HG02642 (cell line): ENCODE measurements at regions not wholly inside any gene's neighbourhood (a gene's known extent, or its start where the extent isn't known, plus 50 kb on each side); places are given as distances from the start of the nearest gene placed in this dataset.
A peak's percentile ranks its signal among the peaks of the same experiment; 100 is the strongest.

Experiments
- ATAC-seq: cut with Tn5 transposase; IDR thresholded peaks from one replicate; pipeline ENCODE4 v1.9.1; 2021; ENCODE audit warnings: mild to moderate bottlenecking; ENCODE audit not compliant: unreplicated experiment, poor library complexity

DNA sequence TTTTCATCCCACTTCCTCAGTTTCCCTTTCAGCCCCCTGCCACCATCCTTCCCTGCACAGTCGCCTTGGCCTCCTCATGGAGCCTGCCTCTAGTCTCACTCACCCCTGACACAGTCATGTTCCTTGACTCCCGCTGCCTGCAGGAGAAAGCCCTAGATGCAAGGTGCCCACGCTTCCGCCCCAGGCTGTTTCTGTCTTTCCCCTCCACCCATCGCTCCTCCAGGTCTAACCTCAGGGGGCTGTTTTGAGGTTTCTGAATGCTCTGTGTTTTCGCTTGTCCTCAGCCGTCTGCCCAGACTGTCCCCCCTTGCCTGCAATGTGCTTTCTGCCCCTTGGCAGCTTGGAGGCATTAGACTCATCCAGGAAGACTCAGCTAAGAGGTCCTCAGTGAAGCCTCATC is 89.9 kb downstream of the EMX2 start:
- no peak for ATAC-seq

DNA sequence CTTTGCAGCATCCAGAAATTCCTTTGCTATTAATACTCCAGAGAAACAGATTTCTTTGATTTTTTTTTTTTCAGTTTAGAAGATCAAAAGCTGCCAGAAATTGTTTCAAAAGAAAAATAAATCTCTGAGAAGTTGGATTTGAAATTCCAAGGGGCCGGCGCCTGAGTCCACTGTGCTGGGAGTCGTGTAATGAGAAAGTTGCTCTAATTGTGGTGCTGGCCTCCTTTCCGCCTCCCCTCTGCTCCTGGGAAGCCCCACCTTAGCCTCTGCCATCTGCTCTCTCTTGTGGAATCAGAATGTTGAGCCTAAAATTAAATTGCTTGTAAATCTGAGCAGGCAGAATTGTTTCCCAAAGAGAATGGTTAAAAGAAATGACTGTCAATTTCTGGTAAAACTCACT is 93.3 kb downstream of the EMX2 start:
- ATAC-seq = no peak

DNA sequence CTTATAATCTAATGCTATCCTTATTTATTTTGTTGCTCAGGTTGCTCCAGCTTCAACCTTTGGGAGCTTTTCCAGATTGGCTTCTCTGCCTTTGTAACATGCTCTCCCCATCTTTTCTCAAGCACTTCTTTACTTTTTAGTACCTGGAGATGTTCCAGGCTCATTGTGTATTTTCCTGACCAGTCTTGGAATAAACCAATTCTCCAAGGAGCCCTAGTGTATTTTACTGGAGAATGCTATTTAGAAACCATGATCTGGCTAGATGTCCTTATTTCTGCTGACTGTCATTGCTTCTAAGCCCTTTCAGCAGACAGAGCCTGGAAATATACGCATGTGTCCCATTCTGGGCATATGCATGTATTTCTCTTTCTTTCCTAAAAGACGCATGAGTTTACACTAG is 95.7 kb downstream of the EMX2 start:
- no peak for ATAC-seq

DNA sequence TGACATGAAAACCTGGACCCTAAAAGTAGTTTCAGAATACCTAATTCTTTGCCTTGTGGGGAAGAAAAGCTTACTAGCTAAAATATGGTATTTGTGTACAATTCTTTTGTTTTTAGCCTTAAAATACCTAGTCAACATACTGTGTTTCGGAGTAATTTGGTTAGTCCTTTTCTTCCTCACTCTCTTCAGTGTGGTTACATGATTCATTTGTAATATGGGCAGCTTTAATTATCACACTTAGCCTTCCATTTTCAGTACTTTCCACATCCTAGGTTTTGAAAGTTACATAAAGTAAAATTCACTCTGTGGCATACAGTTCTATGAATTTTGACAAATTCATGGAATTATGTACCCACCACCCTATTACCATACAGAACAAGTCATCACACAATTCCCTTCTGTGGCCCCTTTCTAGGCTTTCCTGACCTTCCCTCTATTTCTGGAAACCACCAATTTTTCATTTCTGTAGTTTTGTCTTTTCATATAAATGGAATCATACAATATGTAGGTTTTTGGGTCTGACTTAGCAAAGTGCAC is 96.2 kb downstream of the EMX2 start:
- no peak for ATAC-seq

DNA sequence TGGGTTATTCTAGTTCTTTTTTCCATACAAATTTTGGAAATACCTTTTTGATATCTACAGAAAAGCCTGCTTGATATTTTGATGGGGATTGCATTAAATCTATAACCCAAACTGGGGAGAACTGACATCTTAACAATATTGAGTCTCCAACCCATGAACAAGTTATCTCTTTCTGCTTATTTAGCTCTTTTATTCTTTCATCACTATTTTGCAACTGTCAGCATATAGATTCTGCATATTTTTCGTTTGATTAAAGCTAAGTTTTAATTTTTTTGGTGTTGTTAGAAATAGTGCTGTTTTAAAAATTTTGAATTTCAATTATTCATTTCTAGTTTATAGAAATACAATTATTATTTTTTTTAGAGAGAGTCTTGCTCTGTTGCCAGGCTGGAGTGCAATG is 97.9 kb downstream of the EMX2 start:
- no peak for ATAC-seq

DNA sequence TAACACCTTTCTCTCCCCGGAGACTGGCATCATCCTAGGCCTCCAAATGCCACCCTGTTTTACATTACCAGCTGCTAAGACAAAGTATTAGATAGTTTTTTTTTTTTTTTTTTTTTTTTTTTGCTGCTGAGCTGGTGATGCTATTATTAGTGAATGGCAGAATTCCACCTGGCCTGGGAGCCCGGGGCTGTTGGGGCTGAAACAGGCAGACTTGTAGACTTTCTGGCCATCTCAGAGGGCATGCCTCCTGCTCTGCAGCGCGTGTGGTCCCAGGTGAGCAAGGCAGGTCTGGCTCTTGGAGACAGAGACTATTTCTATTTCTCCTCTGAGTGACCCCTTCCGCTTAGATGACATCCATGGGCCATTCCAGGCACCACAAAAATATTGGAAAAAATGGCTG is 104.2 kb downstream of the EMX2 start:
- ATAC-seq = no peak

DNA sequence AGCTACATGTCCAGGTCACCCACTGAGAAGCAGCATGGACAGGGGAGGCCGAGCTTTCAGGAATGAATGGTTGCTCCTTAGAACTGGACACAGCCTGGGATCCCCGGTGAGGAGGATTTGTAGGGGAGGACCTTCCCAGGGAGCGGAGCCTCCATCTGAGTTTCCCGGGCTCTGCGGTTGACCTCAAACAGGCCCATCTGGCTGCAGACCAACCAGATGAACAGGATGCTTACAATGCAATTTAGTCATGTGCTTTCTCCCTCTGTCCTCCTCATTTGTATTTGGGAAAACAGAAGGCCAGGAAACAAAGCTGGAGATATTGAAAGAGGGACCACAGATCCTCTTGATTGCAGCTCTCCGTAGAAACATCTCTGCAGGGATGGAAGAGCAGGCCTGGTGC is 104.8 kb downstream of the EMX2 start:
- no peak for ATAC-seq

DNA sequence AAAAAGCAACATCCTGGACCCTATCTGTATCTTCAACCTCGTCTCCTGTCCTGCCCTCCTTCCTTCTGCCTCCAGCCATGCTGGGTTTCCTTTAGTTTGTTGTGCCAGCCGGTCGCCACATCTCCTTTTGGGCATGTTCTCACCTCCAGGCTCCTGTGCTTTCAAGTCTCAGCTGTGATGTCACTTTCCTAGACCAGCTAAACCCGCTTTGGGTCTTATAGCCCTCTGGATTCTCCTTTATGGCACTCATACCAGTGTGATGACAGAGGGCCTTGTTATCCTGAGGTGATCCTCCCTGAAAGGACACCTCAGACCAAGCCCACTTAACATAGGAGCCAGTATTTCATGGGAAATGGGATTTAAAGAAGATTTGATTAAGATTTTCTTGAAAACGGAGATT is 108.6 kb downstream of the EMX2 start:
- ATAC-seq = no peak

DNA sequence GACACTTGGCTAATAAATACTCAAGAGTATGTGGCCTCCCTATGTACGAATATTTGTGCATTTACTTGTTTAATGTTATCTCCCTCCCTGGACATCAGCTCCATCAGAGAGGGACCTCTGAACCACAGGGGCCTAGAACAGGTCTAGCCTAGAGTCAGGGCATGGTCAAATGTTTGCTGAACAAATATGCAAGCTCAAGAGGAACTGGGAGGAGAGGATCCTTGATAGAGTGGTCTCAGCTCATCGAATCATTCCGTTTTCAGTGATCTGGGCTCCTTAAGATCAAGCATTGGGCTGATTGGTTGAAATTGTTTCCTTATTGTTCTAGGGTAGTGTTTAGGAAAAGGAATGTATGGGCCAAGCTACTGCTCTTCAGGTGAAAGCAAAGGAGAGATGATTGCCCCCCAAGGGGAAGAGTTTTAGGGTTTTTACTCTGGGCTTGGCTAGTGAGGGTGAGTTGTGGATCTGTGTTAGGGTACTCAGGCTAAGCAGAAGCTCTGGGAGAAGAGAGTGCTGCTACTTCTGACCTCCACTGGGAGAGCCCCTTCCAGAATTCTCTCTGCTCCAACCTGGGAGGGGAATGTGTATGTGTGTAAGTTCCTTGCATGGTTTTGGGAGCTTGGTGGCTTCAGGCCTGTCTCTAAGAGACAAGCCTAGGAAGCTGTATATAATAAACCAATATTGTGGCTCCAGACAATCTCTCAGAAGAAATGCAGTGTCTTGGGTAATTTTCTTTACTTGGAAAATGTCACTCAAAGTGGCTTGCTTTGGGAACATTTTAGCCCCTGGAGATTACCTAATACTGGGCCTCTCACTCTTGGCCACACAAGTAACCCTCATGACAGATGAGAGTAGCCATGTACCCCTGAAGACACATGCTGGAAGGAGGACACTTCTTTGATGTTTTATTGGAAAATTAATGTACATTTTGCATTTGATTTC is 110.0 kb downstream of the EMX2 start:
- ATAC-seq = peak; percentile 23

DNA sequence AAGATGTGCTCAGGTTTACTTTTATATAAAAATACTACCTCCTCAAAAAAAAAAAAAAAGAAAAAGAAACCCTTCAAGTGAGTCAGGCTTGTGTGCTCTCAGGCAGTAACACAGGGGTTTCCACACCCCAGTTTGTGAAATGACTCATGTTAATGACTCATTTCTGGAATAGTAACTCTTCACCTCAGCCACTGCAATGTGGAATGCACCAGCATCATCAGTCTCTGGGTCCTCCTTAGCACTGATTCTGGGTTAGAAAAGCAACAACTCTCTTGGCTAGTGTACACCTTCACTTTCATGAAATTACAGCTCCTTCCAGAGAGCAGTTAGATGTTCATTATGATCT is 110.6 kb downstream of the EMX2 start:
- ATAC-seq = peak; percentile 85

DNA sequence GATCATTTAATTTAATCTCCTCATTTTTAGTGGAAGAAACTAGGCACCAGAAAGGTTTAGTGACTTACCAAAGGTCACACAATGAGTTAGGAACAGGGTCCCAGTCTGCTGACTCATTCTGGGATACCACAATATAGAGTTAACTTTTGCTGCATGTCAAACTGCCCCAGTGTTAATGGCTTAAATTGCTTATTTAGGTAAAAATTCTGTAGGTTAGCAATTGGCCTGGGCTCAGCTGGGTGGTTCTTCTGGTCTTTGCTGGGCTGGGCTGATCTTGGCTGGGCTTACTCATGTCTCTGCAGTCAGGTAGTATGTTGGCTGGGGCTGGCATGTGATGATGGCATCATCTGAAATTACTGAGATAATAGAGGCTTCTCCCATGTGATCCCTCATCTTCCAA is 111.6 kb downstream of the EMX2 start:
- ATAC-seq = no peak

DNA sequence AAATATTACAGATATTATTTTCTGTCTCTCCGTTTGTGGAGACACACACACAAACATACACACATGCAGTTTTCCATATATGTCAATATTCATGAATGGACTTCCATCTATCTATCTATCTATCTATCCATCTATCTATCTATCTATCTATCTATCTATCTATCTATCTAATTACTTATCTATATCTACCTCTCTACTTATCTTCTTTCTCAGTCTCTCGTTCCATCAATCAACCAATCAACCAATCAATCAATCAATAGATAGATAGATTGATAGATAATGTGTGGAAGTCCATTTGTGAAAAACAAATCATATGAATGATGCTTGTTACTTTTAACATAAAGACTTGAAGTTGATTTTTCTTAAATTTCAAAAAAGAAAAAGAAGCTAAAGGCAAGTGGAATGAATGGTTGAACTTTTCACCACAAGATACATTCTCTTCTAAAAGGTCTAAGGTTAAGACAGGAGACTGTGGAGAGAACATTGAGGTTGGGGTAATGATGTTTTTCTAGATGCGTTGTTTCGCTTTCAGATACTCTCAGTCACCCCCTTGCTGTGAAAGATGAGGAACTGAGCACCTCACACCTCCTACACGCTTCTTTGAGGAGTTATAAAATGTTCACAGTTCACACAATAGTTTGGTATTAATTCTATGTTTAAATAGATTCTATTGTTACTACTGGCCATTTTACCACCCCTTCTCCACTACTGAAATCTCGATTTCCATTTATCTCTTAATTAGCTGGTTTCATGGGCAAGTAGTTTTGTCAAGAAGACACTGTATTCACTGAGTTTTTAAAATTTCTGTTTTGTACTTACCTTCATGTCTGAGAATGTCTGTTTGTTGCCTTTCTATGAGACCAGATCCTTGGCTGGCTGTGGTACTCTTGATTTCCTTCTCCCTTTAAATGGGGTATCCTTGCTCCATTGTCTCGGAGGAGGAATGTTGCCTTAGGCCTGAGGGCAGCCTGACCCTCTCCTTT is 114.1 kb downstream of the EMX2 start:
- ATAC-seq = peak; percentile 85

DNA sequence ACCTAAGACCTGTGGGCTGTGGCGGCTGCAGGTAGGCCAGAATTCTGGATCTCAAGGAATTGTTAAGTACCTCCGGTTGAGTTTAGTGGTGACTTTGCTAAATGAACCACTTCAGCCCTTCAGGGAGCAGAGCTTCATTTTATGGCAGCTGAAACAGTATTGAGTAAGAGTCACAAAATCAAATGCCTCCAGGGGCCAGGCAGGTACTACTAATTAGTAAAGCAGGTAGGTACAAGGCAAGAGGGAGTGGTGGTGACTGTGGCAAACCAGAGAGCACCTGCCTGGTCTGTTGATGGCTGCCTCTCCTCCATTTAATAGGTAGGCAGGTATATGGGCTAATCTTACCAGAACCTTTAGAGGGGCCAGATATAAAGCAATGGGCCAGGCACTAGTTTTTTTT is 118.8 kb downstream of the EMX2 start:
- ATAC-seq = no peak

DNA sequence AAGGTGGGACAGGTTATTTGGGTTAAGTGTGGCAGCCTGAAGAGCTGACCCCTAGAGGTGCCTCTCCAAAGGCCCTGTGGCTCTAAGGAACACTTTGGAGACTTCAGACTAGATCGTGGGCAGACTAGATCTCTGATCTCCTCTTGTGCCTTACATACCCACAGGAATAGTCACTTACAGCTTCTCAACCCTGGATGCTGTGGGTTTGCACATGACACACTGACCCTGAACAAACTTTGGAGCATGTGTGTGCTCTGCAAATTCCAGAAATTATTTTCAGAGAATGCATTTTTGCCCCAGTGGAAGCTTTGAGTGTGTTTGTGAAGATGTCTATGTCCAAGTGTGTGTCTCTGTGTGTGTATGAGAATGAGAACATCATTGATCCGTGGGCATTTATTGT is 119.6 kb downstream of the EMX2 start:
- ATAC-seq = no peak

DNA sequence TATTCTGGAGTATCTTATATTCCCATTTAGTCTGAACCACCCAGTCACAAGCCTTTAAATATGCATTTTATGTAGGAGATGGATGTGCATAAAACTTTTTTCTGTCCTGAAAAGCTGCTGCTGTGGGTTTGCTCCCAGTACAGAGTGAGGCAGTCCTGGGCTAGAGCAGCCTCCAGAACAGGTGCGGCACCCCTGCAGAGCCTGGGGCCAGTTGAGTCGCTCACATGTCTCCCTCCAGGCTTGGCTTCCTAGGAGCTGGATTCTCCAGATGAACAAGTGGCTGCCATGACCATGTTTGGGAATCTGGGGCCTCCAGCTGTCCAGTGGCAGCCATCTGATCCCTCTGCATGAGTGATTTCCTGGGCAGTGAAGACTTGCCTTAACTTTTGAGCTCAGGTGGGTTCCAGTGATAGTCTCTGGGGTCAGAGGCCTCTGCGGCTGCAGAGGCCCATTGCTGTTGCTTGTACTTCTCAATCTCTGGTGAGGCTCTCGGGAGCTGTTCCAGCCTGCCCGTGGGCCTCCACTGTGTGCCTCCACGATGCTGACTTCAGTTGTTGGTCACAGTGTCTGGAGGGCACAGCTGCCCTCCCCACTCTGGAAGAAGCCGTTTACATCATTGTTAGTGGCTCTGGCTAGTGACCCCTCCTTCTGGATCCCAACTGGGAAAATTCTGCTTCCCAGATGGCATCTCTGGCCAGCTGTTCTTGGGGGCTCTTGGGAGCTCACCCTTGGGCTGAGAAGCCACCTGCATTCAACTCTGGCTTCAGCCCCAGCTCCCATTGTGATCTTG is 120.4 kb downstream of the EMX2 start:
- no peak for ATAC-seq

DNA sequence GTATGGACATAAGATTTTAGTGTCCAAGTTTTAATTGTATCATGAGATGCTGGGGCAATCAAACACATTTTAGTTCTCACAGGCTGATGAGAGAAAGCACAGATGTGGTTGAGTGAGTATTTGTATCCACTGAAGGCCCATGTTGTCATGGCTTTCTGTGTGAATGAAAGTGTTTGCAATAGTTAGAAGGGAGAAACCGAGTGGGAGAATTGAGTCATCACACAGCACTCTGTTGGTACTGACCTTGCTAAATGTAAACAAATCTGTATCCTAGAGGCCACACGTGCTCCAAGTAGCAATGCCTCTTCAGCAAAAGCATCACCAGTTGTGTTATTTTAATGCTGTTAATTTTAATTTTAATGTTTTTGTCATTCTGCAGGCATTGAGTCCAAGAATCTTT is 121.2 kb downstream of the EMX2 start:
- ATAC-seq = peak; percentile 97

DNA sequence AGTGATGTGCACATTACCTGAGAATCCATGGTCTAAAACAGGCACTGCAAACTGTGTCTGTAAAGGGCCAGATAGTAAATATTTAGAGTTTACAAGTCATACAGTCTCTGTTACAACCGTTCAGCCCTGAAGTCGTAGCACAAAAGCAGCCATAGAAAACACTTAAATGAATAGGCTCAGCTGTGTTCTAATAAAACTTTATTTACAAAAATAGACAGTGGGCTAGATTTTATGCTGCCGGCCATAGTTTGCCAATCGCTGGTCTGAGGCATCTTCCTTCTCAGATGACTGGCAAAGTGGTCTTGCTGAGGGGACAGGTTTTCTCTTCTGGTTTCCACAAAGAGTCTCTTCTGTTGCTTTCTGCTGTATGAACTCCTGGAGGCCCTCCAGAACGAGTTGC is 121.7 kb downstream of the EMX2 start:
- no peak for ATAC-seq

DNA sequence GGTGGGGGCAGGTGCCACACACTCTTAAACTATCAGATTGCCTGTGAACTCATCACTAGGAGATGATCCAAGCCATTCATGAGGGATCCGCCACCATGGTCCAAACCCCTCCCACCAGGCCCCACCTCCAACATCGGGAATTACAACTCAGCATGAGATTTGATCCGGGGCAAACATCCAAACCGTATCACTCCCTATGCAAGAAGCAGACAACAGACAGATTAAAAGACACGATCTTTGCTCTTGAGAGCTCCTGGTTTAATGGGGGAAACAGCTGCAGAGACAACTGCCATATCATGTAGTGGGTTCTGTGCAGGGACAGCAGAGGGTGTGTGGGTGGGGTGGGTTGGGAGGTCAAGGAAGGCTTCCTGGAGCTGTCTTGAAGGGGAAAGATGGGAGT is 123.6 kb downstream of the EMX2 start:
- ATAC-seq = no peak

DNA sequence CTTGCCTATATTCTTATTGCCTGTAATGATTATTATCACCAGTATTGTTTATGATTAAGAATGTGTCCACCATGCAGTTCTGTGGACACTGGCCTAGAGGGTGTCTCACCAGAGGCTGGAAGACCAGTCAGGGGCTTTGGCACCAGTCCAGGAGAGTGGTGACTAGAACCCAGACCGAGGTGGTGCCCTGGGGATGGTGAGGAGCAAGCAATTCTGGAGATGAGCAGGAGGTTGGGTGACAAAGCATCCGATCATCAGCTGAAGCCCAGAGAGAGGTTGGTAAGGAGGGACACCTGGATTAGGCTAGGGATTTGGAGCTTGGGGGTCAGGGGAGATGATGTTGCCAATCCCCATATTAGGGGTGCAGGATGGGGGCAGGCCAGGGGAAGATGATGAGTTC is 124.4 kb downstream of the EMX2 start:
- ATAC-seq = no peak

DNA sequence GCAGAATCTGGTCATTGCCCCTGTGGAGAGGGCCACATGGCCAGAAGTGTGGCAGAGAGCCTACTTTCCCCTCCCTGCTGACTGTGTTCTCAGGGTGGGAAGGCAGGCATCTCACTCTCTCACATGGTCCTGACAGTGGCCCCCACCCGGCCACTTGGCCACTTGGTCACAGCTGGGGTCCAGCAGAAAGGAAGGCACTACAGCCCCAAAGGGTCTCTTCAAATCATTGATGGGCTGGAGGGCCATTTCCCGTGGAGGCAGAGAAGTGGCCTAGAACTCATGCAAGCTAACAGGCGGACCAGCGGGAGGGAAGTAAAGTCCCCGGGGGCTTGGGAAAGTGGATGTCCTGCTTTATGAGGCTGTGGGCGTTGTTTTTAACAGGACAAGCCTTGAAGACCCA is 125.3 kb downstream of the EMX2 start:
- no peak for ATAC-seq
